Stomach (tissue), 8 donors: ENCODE measurements at regions not wholly inside any gene's neighbourhood (a gene's known extent, or its start where the extent isn't known, plus 50 kb on each side); places are given as distances from the start of the nearest gene placed in this dataset.

Source experiments
- DNase-seq, 2 donors: peaks; one replicate each; pipeline versions ENCODE4 v3.0.0 to v3.0.0-alpha.2; 2013 to 2019
- H3K27ac ChIP-seq, 5 donors: fragments of 200-600 bp in 4 of 5; sonication (generic) in 4 of 5; one replicate each; pipeline ENCODE4 v1.5.1; 2013 to 2019; ENCODE audit warnings: mild to moderate bottlenecking in 1 of 5, moderate library complexity in 1 of 5
- H3K27me3 ChIP-seq, 3 donors: fragments of 200-600 bp; sonication (generic); one replicate each; pipeline ENCODE4 v1.5.1; 2017 to 2019; ENCODE audit warnings: mixed run types in 1 of 3
- H3K36me3 ChIP-seq, 4 donors: fragments of 200-600 bp; sonication (generic); 1 replicate in 3 of 4; 2 replicates in 1 of 4; pipeline ENCODE4 v1.5.1; 2016 to 2019
- H3K4me1 ChIP-seq, 4 donors: fragments of 200-600 bp; sonication (generic); one replicate each; pipeline ENCODE4 v1.5.1; 2016 to 2019
- H3K4me3 ChIP-seq, 4 donors: fragments of 200-600 bp; sonication (generic) in 3 of 4; one replicate each; pipeline ENCODE4 v1.5.1; 2016 to 2019; ENCODE audit warnings: mild to moderate bottlenecking in 1 of 4
- H3K9me3 ChIP-seq, 4 donors: fragments of 200-600 bp; sonication (generic); one replicate each; pipeline ENCODE4 v1.5.1; 2016 to 2019
- CTCF ChIP-seq, 7 experiments: fragments of 450-650 bp in 4 of 7; fragments of 200-600 bp in 3 of 7; sonication (generic) in 3 of 7; IDR thresholded peaks; one replicate each; pipeline ENCODE4 v1.5.1; 2016 to 2019; ENCODE audit warnings: antibody characterized with exemption in 7 of 7, control low read depth in 2 of 7, mild to moderate bottlenecking in 1 of 7
- EP300 ChIP-seq: sonication (generic); formaldehyde crosslinking; IDR thresholded peaks from one replicate; pipeline ENCODE4 v1.6.1; 2017; ENCODE audit warnings: antibody characterized with exemption
- POLR2A ChIP-seq, 4 donors: fragments of 450-650 bp; IDR thresholded peaks; one replicate each; pipeline ENCODE4 v1.6.1; 2016; ENCODE audit warnings: antibody characterized with exemption in 4 of 4, control low read depth in 2 of 4, mild to moderate bottlenecking in 1 of 4, moderate library complexity in 1 of 4
- POLR2AphosphoS5 ChIP-seq, 3 donors: sonication (generic); formaldehyde crosslinking; IDR thresholded peaks; one replicate each; pipeline ENCODE4 v1.6.1; 2016; ENCODE audit warnings: antibody characterized with exemption in 3 of 3
- WGBS, 5 donors: extraction: QIAGEN DNeasy Blood & Tissue Kit in 3 of 5; methylation state at CpG; one replicate each; pipeline versions ENCODE4 v1.1.5 to v1.1.7; 2013 to 2018; 5-methylcytosine and 5-hydroxymethylcytosine counted together
- intact Hi-C: fragments of 100-400 bp; cut with DNase I; formaldehyde crosslinking; loops from one replicate; pipeline ENCODE4 v1.15.1; 2023; ENCODE audit warnings: low total_unique reads
- donor health status: healthy with polysubstance abuse.
- donor health status: Bipolar disorder and iron deficiency.
- donor health status: healthy.

GRCh38 chr6:148140772-148141557, 201.7 kb upstream of the SASH1 start:
- DNase-seq = no peak
- intact Hi-C loops = no loop called here
- Histone ChIP-seq H3K27me3 (no peaks in the 10 kb centered on the region), H3K9me3 (peaks cover 0 to 6% (median 0%) of the 10 kb centered on the region in 4 donors), H3K27ac (no peak overlapping the region), H3K36me3 (no peaks in the 10 kb centered on the region), H3K4me3 (no peak overlapping the region), H3K4me1 (no peaks in the 10 kb centered on the region)
- 77 to 86% (median 80%) methylated on average over 5 of the region's 5 CpGs for WGBS, 5 donors
- TF ChIP-seq POLR2AphosphoS5 (IDR thresholded peaks at IDR 0.05) (no peak), POLR2A (IDR thresholded peaks at IDR 0.05) (no peak)

- Histone ChIP-seq H3K27ac (no peak overlapping the region), H3K27me3 (no peaks in the 10 kb centered on the region), H3K4me3 (no peak overlapping the region), H3K36me3 (no peaks in the 10 kb centered on the region), H3K4me1 (no peaks in the 10 kb centered on the region), H3K9me3 (peaks cover 0 to 1% (median 0%) of the 10 kb centered on the region in 4 donors)
- WGBS, 5 donors = 78 to 89% (median 83%) methylated on average over 2 of the region's 2 CpGs
- TF ChIP-seq EP300 (no peak), POLR2A (IDR thresholded peaks at IDR 0.05) (no peak), CTCF (IDR thresholded peaks at IDR 0.05) (no peak), POLR2AphosphoS5 (IDR thresholded peaks at IDR 0.05) (no peak)
- DNase-seq = no peak
- intact Hi-C loops = no loop called here
Measured at GRCh38 chr6:148142821-148143220, 199.8 kb upstream of the SASH1 start.

GRCh38 chr6:148143771-148144170, 198.9 kb upstream of the SASH1 start:
- H3K4me3 ChIP-seq = no peak overlapping the region
- no peak overlapping the region for H3K27ac ChIP-seq
- intact Hi-C loops = no loop called here
- TF ChIP-seq CTCF (IDR thresholded peaks at IDR 0.05) = no peak
- no peak for TF ChIP-seq POLR2AphosphoS5 (IDR thresholded peaks at IDR 0.05)
- TF ChIP-seq EP300 = no peak
- no peak for TF ChIP-seq POLR2A (IDR thresholded peaks at IDR 0.05)
- H3K36me3 ChIP-seq = no peaks in the 10 kb centered on the region
- WGBS, 5 donors = 72 to 78% (median 74%) methylated on average over 7 of the region's 7 CpGs
- H3K9me3 ChIP-seq = no peaks in the 10 kb centered on the region
- H3K27me3 ChIP-seq = no peaks in the 10 kb centered on the region
- no peaks in the 10 kb centered on the region for H3K4me1 ChIP-seq
- DNase-seq = no peak

- 19 to 33% (median 30%) methylated on average over 8 of the region's 8 CpGs for WGBS, 5 donors
Measured at GRCh38 chr6:148144917-148145521, 197.6 kb upstream of the SASH1 start.

More at GRCh38 chr6:148144917-148145521, 197.6 kb upstream of the SASH1 start:
- H3K36me3 ChIP-seq = no peaks in the 10 kb centered on the region
- TF ChIP-seq CTCF (IDR thresholded peaks at IDR 0.05) = peak in 4 of 7 experiments; percentile 55 to 70 (median 62)
- TF ChIP-seq POLR2A (IDR thresholded peaks at IDR 0.05) = no peak
- H3K27me3 ChIP-seq = no peaks in the 10 kb centered on the region
- no peak overlapping the region for H3K27ac ChIP-seq
- no peaks in the 10 kb centered on the region for H3K4me1 ChIP-seq
- H3K4me3 ChIP-seq = peak overlapping the region in 1 of 4 donors; percentile 10
- H3K9me3 ChIP-seq = no peaks in the 10 kb centered on the region
- intact Hi-C loops = no loop called here
- DNase-seq = peak; percentile 73 to 86
